IMR-90 (cell line): ENCODE measurements at regions not wholly inside any gene's neighbourhood (a gene's known extent, or its start where the extent isn't known, plus 50 kb on each side); places are given as distances from the start of the nearest gene placed in this dataset.

ENCODE experiments used
- ATAC-seq: fragments of 200-7000 bp; cut with Tn5 transposase; 2 replicates; pipeline ENCODE4 v1.9.1; 2020; ENCODE audit warnings: low read depth, mild to moderate bottlenecking, moderate library complexity
- BruUV-seq: library from RNA; stranded (reverse); fragments of 400-500 nt; replicated peaks from 2 replicates; lab custom pipeline; 2021; lab: Mats Ljungman, UMichigan
- CTCF ChIA-PET: fragments of 300-600 bp; formaldehyde crosslinking; extraction: SDS; loops from one replicate; lab custom pipeline; 2021; ENCODE audit warnings: antibody characterized with exemption; lab: Yijun Ruan, JAX
- POLR2A ChIA-PET: fragments of 300-600 bp; sonication (Branson Sonifier 250); formaldehyde crosslinking; loops from one replicate; lab custom pipeline; 2022; ENCODE audit warnings: antibody characterized with exemption; ENCODE audit not compliant: unreplicated experiment; lab: Charles Lee
- DNase-seq: peaks from one replicate; pipeline ENCODE4 v3.0.0; 2013
- H2AFZ ChIP-seq: replicated peaks from 2 replicates; pipeline ENCODE3; 2013; ENCODE audit warnings: low read length, mild to moderate bottlenecking; ENCODE audit not compliant: poor library complexity
- H2AK5ac ChIP-seq: 2 replicates; pipeline ENCODE4 v1.6.1; 2013; ENCODE audit warnings: low read depth, low read length, inconsistent platforms
- H2AK9ac ChIP-seq: replicated peaks from 2 replicates; pipeline ENCODE3; 2013; ENCODE audit warnings: mild to moderate bottlenecking, low read depth, low read length, moderate library complexity; ENCODE audit not compliant: poor library complexity
- H2BK120ac ChIP-seq: 2 replicates; pipeline ENCODE4 v1.6.1; 2013; ENCODE audit warnings: low read depth, low read length, inconsistent platforms
- H2BK15ac ChIP-seq: 3 replicates; pipeline ENCODE4 v1.6.1; 2013; ENCODE audit warnings: low read depth, low read length, inconsistent platforms
- H2BK20ac ChIP-seq: 2 replicates; pipeline ENCODE4 v1.6.1; 2013; ENCODE audit warnings: low read depth, mild to moderate bottlenecking, inconsistent platforms, low read length, moderate library complexity
- H2BK5ac ChIP-seq: 2 replicates; pipeline ENCODE4 v1.6.1; 2013; ENCODE audit warnings: mild to moderate bottlenecking, low read depth, low read length, inconsistent platforms; ENCODE audit not compliant: poor library complexity, severe bottlenecking
- H3K14ac ChIP-seq: replicated peaks from 2 replicates; pipeline ENCODE4 v1.6.1; 2013; ENCODE audit warnings: low read depth, low read length, inconsistent platforms
- H3K18ac ChIP-seq: 2 replicates; pipeline ENCODE4 v1.6.1; 2013; ENCODE audit warnings: low read depth, low read length, control low read depth
- H3K23ac ChIP-seq: 2 replicates; pipeline ENCODE4 v1.6.1; 2013; ENCODE audit warnings: low read depth, low read length, inconsistent platforms
- H3K27ac ChIP-seq: 2 replicates; pipeline ENCODE4 v1.5.1; 2013; ENCODE audit warnings: mild to moderate bottlenecking, control low read depth, low read length; ENCODE audit not compliant: insufficient read depth
- H3K27me3 ChIP-seq: 2 replicates; pipeline ENCODE4 v1.6.1; 2013; ENCODE audit warnings: low read length; ENCODE audit not compliant: control insufficient read depth, insufficient read depth
- H3K36me3 ChIP-seq: 2 replicates; pipeline ENCODE4 v1.6.1; 2013; ENCODE audit warnings: low read length, mixed read lengths; ENCODE audit not compliant: control insufficient read depth, insufficient read depth
- H3K4ac ChIP-seq: 2 replicates; pipeline ENCODE4 v1.6.1; 2013; ENCODE audit warnings: low read depth, low read length, inconsistent platforms
- H3K4me1 ChIP-seq: 2 replicates; pipeline ENCODE4 v1.6.1; 2013; ENCODE audit warnings: low read length, mixed read lengths; ENCODE audit not compliant: control insufficient read depth, insufficient read depth
- H3K4me2 ChIP-seq: 2 replicates; pipeline ENCODE4 v1.6.1; 2013; ENCODE audit warnings: low read depth, mild to moderate bottlenecking, control low read depth, low read length, moderate library complexity
- H3K4me3 ChIP-seq: 2 replicates; pipeline ENCODE4 v1.5.1; 2013; ENCODE audit warnings: low read depth, mild to moderate bottlenecking, control low read depth, low read length, moderate library complexity; ENCODE audit not compliant: insufficient read depth
- H3K56ac ChIP-seq: 2 replicates; pipeline ENCODE4 v1.6.1; 2013; ENCODE audit warnings: low read length, inconsistent platforms; ENCODE audit not compliant: insufficient read depth; ENCODE audit errors: extremely low read depth
- H3K79me1 ChIP-seq, 2 experiments: 2 replicates each; pipeline ENCODE4 v1.6.1; 2013; ENCODE audit warnings: low read length in 2 of 2, inconsistent platforms in 1 of 2, low read depth in 1 of 2
- H3K9ac ChIP-seq: 2 replicates; pipeline ENCODE4 v1.6.1; 2013; ENCODE audit warnings: low read depth, low read length, control low read depth
- H3K9me1 ChIP-seq: 2 replicates; pipeline ENCODE4 v1.6.1; 2013; ENCODE audit warnings: low read length, inconsistent platforms; ENCODE audit not compliant: insufficient read depth
- H3K9me3 ChIP-seq: 2 replicates; pipeline ENCODE4 v1.6.1; 2013; ENCODE audit warnings: low read length; ENCODE audit not compliant: control insufficient read depth, insufficient read depth
- H4K20me1 ChIP-seq: 2 replicates; pipeline ENCODE4 v1.6.1; 2013; ENCODE audit warnings: low read length, inconsistent platforms; ENCODE audit not compliant: insufficient read depth
- H4K5ac ChIP-seq: 2 replicates; pipeline ENCODE4 v1.6.1; 2013; ENCODE audit warnings: mild to moderate bottlenecking, low read depth, low read length, control low read depth
- H4K8ac ChIP-seq, 2 experiments: 2 replicates each; pipeline ENCODE4 v1.6.1; 2013; ENCODE audit warnings: low read depth in 2 of 2, low read length in 2 of 2, control low read depth in 1 of 2, inconsistent platforms in 1 of 2
- H4K91ac ChIP-seq: 2 replicates; pipeline ENCODE4 v1.6.1; 2013; ENCODE audit warnings: low read depth, low read length, inconsistent platforms; ENCODE audit not compliant: insufficient read depth
- CHD1 ChIP-seq: IDR thresholded peaks from 2 replicates; pipeline ENCODE4 v1.6.1; 2012; ENCODE audit warnings: low read depth, low read length, improper control_type of control experiment
- ELK1 ChIP-seq: fragments of 150-350 bp; IDR thresholded peaks from 2 replicates; pipeline ENCODE4 v1.6.1; 2016; ENCODE audit warnings: low read depth, mild to moderate bottlenecking, low read length, moderate library complexity, borderline replicate concordance
- FOS ChIP-seq: fragments of 150-350 bp; IDR thresholded peaks from 2 replicates; pipeline ENCODE4 v1.6.1; 2016; ENCODE audit warnings: low read depth, low read length
- MAFK ChIP-seq: IDR thresholded peaks from 2 replicates; pipeline ENCODE4 v1.6.1; 2012; ENCODE audit warnings: low read depth, low read length, improper control_type of control experiment
- SMC3 ChIP-seq: fragments of 150-350 bp; IDR thresholded peaks from 2 replicates; pipeline ENCODE4 v1.6.1; 2016; ENCODE audit warnings: low read depth, mild to moderate bottlenecking, antibody characterized with exemption, low read length, moderate library complexity
- WGBS, 2 experiments: methylation state at CpG; one replicate each; pipeline versions ENCODE4 v1.1.5 to v1.1.7; 2013; ENCODE audit warnings: missing lambda C conversion rate in 2 of 2; ENCODE audit not compliant: insufficient read length in 1 of 2; ENCODE audit errors: extremely low coverage in 2 of 2; 5-methylcytosine and 5-hydroxymethylcytosine counted together
- dilution Hi-C: fragments of 300-500 bp; cut with HindIII; formaldehyde crosslinking; loops from one replicate; pipeline ENCODE4 v1.14.3; 2018; ENCODE audit warnings: low sequenced_read_pairs; ENCODE audit not compliant: unreplicated experiment
- in situ Hi-C: fragments of 300-500 bp; cut with MboI; formaldehyde crosslinking; loops from 3 replicates; pipeline ENCODE4 v1.14.3; 2019; ENCODE audit warnings: low sequenced_read_pairs, inconsistent platforms, mixed read lengths
- intact Hi-C: fragments of 100-400 bp; cut with micrococcal nuclease; formaldehyde crosslinking; loops from 2 replicates; pipeline ENCODE4 v1.10.0; 2022

GRCh38 chr2:129302561-129303183 is 676.8 kb upstream of the RAB6C start:
- 33% methylated on average over 1 of the region's 6 CpGs; no CpG with 5 or more reads in 1 of the 2 experiments for WGBS, 2 experiments
- ChIA-PET POLR2A (no interaction called here), CTCF (no interaction called here)
- Histone ChIP-seq H4K8ac (no peak overlapping the region), H3K23ac (no peak overlapping the region), H3K4ac (no peak overlapping the region), H3K14ac (no peak overlapping the region), H3K36me3 (no peaks in the 10 kb centered on the region), H2BK120ac (no peak overlapping the region), H3K56ac (no peak overlapping the region), H4K5ac (no peak overlapping the region), H2BK15ac (no peak overlapping the region), H3K27ac (no peak overlapping the region), H3K4me3 (no peak overlapping the region), H3K9me3 (peaks cover 15% of the 10 kb centered on the region), H3K9ac (no peak overlapping the region), H3K9me1 (no peaks in the 10 kb centered on the region), H2AFZ (no peak overlapping the region), H4K91ac (no peak overlapping the region), H2BK5ac (no peak overlapping the region), H3K18ac (no peak overlapping the region), H2AK9ac (no peak overlapping the region), H3K4me2 (no peak overlapping the region), H4K20me1 (no peaks in the 10 kb centered on the region), H3K79me1 (no peaks in the 10 kb centered on the region), H3K4me1 (no peaks in the 10 kb centered on the region), H2AK5ac (no peak overlapping the region), H2BK20ac (no peak overlapping the region), H3K27me3 (no peaks in the 10 kb centered on the region)
- BruUV-seq = no TSS peak
- in situ Hi-C loops (no loop called here), dilution Hi-C loops (no loop called here), intact Hi-C loops (no loop called here)
- TF ChIP-seq ELK1 (no peak), CHD1 (no peak), MAFK (no peak), SMC3 (no peak), FOS (no peak)
- no peak for ATAC-seq
- DNase-seq = no peak
